GM12873 (cell line): ENCODE measurements at regions not wholly inside any gene's neighbourhood (a gene's known extent, or its start where the extent isn't known, plus 50 kb on each side); places are given as distances from the start of the nearest gene placed in this dataset.

Source experiments
- CTCF ChIP-seq: IDR thresholded peaks from 2 replicates; pipeline ENCODE4 v1.5.1; 2012; ENCODE audit warnings: low read depth, mild to moderate bottlenecking, moderate library complexity, low read length, control low read depth; ENCODE audit not compliant: insufficient read depth; ENCODE audit errors: missing control alignments

DNA sequence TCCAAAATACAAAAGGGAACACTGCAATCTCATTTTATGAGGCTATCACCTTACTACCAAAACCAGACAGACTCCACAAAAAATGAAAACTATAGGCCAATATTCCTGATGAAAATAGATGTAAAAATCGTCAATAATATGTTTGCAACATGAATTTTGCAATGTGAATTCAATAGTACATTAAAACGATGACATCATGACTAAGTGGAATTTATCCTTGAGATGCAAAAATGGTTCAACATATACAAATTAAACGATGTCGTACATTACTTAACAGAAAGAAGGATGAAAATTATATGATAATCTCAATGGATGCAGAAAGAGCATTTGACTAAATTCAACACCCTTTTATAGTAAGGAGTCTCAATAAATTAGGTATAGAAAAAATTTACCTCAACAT lies 123.0 kb downstream of the AREG start:
- no peak for TF ChIP-seq CTCF

- no peak for TF ChIP-seq CTCF
Measured at GRCh38 chr4:74570095-74570494, 125.2 kb downstream of the AREG start.

DNA sequence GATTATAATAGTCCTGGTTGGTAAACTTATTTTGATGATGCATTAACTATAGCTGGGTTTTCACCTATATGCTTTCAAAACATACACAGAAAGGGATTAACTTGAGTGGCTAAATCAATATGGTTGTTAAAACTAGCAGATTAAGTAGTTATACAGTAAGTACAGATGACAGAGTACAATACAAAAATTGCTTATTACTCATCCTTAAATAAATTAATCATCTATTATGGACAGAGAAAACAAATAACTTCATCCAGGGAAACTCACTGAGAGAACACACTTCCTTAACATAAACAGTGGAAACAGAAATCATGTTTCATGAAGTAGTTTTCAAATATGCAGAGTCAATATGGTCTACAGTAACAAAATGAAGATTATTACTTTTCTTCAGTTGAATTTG lies 133.4 kb downstream of the AREG start:
- TF ChIP-seq CTCF = no peak

DNA sequence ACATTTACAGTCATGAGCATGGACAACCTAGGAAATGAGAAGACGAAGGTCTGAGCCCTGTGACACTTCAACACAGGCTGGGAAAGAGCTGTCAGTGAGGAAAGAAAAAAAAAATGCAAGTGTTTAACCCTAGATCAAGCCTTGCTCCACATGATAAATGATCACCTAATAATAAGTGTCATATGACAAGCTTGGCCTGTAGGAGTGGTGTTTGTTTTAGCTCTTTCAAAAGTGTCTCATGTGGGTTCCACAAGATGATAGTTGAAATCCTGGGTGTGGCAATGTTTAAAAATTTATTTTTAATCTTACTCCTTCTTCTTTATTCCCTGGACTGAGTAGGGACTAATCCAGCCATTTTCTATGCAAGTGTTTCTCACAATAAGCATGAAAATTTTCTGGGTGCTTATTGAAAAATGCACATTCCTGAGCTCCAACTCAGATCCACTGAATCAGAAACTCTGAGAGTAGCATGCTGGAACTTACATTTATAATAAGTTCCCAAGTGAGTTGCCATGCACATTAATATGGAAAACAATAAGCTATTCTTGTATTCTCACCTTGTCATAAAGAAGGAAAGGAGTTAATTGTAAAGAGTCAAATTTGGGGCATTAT lies 138.3 kb downstream of the AREG start:
- no peak for TF ChIP-seq CTCF

- TF ChIP-seq CTCF = no peak
Measured at GRCh38 chr4:74583757-74584156, 138.8 kb downstream of the AREG start.

DNA sequence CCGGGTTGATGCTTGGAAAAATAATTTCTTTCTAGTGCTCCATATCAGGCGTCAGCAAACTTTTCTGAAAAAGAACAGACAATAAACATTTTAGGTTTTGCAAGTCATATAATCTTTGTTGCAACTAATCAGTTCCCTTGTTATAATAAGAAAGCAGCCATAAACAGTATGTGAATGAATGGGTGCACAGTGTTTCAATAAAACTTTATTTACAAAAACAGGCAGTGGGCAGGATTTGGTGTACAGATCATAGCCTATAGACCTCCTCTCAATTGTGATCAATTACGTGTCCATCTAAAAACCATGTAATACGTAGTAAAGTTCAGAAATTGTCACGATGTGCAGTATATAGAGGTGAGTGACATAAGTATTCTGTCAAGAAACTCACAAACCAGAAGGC lies 143.4 kb downstream of the AREG start:
- no peak for TF ChIP-seq CTCF

- TF ChIP-seq CTCF = no peak
Measured at GRCh38 chr4:74590476-74590875, 145.5 kb downstream of the AREG start.
